ACC112 (cell line): ENCODE measurements at regions not wholly inside any gene's neighbourhood (a gene's known extent, or its start where the extent isn't known, plus 50 kb on each side); places are given as distances from the start of the nearest gene placed in this dataset.

Experiments
- H2AFZ ChIP-seq: fragments of 200-600 bp; sonication (generic); one replicate; pipeline ENCODE4 v1.6.0; 2017; ENCODE audit warnings: antibody characterized with exemption, low read length; ENCODE audit not compliant: unreplicated experiment
- H3K27ac ChIP-seq: fragments of 200-600 bp; sonication (generic); 2 replicates; pipeline ENCODE4 v1.5.1; 2014; ENCODE audit warnings: low read depth, mild to moderate bottlenecking, antibody characterized with exemption, low read length, moderate library complexity
- H3K27me3 ChIP-seq: fragments of 200-600 bp; sonication (generic); 2 replicates; pipeline ENCODE4 v1.6.1; 2014; ENCODE audit warnings: mild to moderate bottlenecking, antibody characterized with exemption, low read length, moderate library complexity, mixed read lengths; ENCODE audit not compliant: insufficient read depth
- H3K36me3 ChIP-seq: fragments of 200-600 bp; sonication (generic); 2 replicates; pipeline ENCODE4 v1.6.1; 2016; ENCODE audit warnings: mild to moderate bottlenecking, antibody characterized with exemption, low read length, moderate library complexity, mixed read lengths; ENCODE audit not compliant: insufficient read depth
- H3K4me1 ChIP-seq: fragments of 200-600 bp; sonication (generic); one replicate; pipeline ENCODE4 v1.6.1; 2016; ENCODE audit warnings: low read length, mixed read lengths; ENCODE audit not compliant: insufficient read depth, unreplicated experiment, control insufficient read depth
- H3K4me3 ChIP-seq: fragments of 200-600 bp; sonication (generic); 2 replicates; pipeline ENCODE4 v1.5.1; 2014; ENCODE audit warnings: mild to moderate bottlenecking, low read depth, low read length
- H3K79me2 ChIP-seq: fragments of 200-600 bp; sonication (generic); one replicate; pipeline ENCODE4 v1.6.0; 2016; ENCODE audit warnings: low read length; ENCODE audit not compliant: control insufficient read depth, unreplicated experiment, insufficient read depth

GRCh38 chr4:24234288-24234848, 344.5 kb upstream of the PPARGC1A start:
- peaks cover 21% of the 10 kb centered on the region for H3K4me1 ChIP-seq
- no peak overlapping the region for H2AFZ ChIP-seq
- no peak overlapping the region for H3K4me3 ChIP-seq
- no peaks in the 10 kb centered on the region for H3K27me3 ChIP-seq
- no peaks in the 10 kb centered on the region for H3K79me2 ChIP-seq
- H3K36me3 ChIP-seq: no peaks in the 10 kb centered on the region
- H3K27ac ChIP-seq: no peak overlapping the region

DNA sequence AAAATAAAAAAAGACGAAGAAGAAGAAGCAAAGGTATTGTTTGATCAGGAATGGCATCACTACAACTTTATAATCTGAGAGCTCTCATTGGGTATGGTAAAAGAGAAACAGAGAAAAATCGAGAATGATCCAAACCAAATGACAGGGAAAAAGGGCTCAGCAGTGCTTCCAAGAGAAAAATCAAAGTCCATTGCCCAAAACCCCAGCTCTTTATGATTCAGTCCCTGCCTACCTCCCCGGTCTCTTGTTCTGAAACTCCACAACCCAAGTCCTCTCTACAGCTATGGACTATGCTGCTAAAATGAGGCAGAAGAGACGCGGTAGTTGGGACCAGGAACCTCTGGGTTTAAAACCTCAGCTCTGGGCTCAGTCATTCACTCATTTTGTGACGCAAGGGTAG, 341.1 kb upstream of the PPARGC1A start:
- Histone ChIP-seq H3K36me3 (no peaks in the 10 kb centered on the region), H3K27me3 (no peaks in the 10 kb centered on the region), H3K79me2 (no peaks in the 10 kb centered on the region), H3K4me1 (peaks cover 22% of the 10 kb centered on the region), H2AFZ (no peak overlapping the region), H3K27ac (no peak overlapping the region), H3K4me3 (no peak overlapping the region)

DNA sequence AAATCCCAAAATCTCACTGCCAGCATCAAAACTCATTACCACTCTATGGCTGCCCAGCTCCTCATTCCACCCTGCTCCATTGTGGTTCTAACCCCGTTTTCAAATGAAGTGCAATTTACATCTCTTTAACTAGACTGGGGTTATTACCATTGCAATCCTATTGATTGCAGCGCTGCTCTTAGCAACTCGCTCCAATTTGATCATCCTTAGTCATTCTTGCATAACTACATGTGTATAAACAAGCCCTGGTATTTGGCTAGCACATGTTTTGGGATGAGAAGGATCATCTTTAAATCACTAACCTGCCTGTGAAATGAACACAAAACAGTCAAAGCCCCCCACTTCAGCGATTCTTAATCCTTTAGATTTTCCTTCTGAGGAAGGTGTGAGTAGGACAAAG, 340.1 kb upstream of the PPARGC1A start:
- no peak overlapping the region for H3K4me3 ChIP-seq

GRCh38 chr4:24228692-24229091, 338.8 kb upstream of the PPARGC1A start:
- Histone ChIP-seq H3K79me2 (no peaks in the 10 kb centered on the region), H3K36me3 (no peaks in the 10 kb centered on the region), H3K4me1 (peaks cover 17% of the 10 kb centered on the region), H3K27ac (no peak overlapping the region), H3K27me3 (no peaks in the 10 kb centered on the region), H2AFZ (no peak overlapping the region), H3K4me3 (no peak overlapping the region)

More for the DNA sequence above, 340.1 kb upstream of the PPARGC1A start:
- Histone ChIP-seq H3K79me2 (no peaks in the 10 kb centered on the region), H3K4me1 (peaks cover 17% of the 10 kb centered on the region), H3K27me3 (no peaks in the 10 kb centered on the region), H3K27ac (peak overlapping the region; percentile 12; the same call in 1 of the 2 replicates), H3K36me3 (no peaks in the 10 kb centered on the region), H2AFZ (no peak overlapping the region)

DNA sequence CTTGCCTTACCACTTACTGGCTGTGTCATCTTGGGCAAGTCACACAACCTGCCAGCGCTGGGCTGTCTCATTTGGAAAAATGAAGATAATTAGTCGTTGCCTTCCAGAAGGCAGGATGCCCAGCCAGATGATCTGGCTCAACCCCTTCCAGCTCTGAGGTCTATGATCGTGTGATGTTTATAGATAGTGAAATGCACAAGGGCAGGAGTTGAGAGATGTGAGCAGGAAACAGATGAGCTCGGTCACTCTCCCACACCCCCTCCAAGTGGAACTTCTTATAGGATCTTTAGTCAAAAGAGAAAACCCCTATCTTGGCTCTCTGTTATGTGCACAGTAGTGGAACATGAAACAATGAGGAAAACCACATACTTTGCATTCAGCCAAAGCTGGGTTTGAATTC, 336.8 kb upstream of the PPARGC1A start:
- H3K36me3 ChIP-seq: no peaks in the 10 kb centered on the region
- peak overlapping the region; percentile 73 for H2AFZ ChIP-seq
- no peak overlapping the region for H3K27ac ChIP-seq
- H3K27me3 ChIP-seq: no peaks in the 10 kb centered on the region
- no peaks in the 10 kb centered on the region for H3K79me2 ChIP-seq
- peak overlapping the region; percentile 62 for H3K4me3 ChIP-seq
- peaks cover 17% of the 10 kb centered on the region for H3K4me1 ChIP-seq

DNA sequence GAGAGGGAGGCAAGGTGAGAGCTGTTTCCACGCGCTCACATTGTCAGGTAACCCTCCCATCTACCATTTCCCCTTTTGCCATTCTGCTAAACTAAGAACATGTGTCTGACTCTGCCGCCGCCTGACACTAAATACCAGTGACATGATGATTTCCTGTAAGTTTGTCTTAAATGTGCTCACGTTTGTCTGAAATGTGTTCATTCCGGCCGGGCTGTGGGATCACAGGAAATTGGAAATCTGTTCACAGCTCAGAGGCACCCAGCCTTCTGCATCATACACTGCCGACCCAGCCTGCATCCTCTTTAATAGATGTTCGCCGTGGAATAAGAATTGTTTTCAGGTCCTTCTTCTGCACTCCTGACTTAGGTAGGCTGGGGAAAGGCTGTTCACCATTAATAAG, 336.2 kb upstream of the PPARGC1A start:
- Histone ChIP-seq H2AFZ (peak overlapping the region; percentile 73), H3K4me1 (peaks cover 17% of the 10 kb centered on the region), H3K36me3 (no peaks in the 10 kb centered on the region), H3K4me3 (peak overlapping the region; percentile 62), H3K79me2 (no peaks in the 10 kb centered on the region), H3K27ac (no peak overlapping the region), H3K27me3 (no peaks in the 10 kb centered on the region)

DNA sequence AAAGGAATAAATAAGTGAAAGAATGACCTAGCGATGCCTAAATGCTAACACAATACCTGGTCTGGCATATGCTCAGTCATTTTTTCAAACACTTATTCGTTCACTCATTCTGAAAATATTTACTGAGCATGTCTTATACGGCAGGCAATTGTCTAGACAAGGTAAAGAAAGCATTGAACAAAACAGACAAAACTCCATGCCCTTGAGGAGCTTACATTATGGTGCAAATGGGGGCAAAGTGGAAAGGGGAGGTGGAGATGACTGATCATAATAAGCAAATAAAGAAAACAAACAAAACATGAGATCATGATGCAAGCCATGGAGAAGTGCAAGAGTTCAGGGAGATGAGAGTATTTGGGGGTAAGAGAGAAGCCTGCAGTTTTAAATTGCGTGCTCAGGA, 334.6 kb upstream of the PPARGC1A start:
- no peaks in the 10 kb centered on the region for H3K79me2 ChIP-seq
- no peaks in the 10 kb centered on the region for H3K36me3 ChIP-seq
- no peaks in the 10 kb centered on the region for H3K27me3 ChIP-seq
- H2AFZ ChIP-seq: no peak overlapping the region
- H3K27ac ChIP-seq: no peak overlapping the region
- H3K4me1 ChIP-seq: peaks cover 12% of the 10 kb centered on the region
- H3K4me3 ChIP-seq: no peak overlapping the region

- Histone ChIP-seq H3K79me2 (no peaks in the 10 kb centered on the region), H3K4me3 (no peak overlapping the region), H3K4me1 (no peaks in the 10 kb centered on the region), H3K27me3 (no peaks in the 10 kb centered on the region), H3K27ac (no peak overlapping the region), H2AFZ (no peak overlapping the region), H3K36me3 (no peaks in the 10 kb centered on the region)
Observed at GRCh38 chr4:24219209-24219608, 329.4 kb upstream of the PPARGC1A start.

- no peaks in the 10 kb centered on the region for H3K79me2 ChIP-seq
- no peaks in the 10 kb centered on the region for H3K36me3 ChIP-seq
- no peak overlapping the region for H3K4me3 ChIP-seq
- H3K4me1 ChIP-seq: no peaks in the 10 kb centered on the region
- H2AFZ ChIP-seq: no peak overlapping the region
- no peak overlapping the region for H3K27ac ChIP-seq
- no peaks in the 10 kb centered on the region for H3K27me3 ChIP-seq
Observed at GRCh38 chr4:24218566-24218965, 328.7 kb upstream of the PPARGC1A start.

- H2AFZ ChIP-seq: no peak overlapping the region
- no peak overlapping the region for H3K27ac ChIP-seq
- no peaks in the 10 kb centered on the region for H3K36me3 ChIP-seq
- H3K4me3 ChIP-seq: no peak overlapping the region
- H3K79me2 ChIP-seq: no peaks in the 10 kb centered on the region
- H3K4me1 ChIP-seq: peaks cover 21% of the 10 kb centered on the region
- no peaks in the 10 kb centered on the region for H3K27me3 ChIP-seq
Observed at GRCh38 chr4:24214796-24215195, 324.9 kb upstream of the PPARGC1A start.

- no peaks in the 10 kb centered on the region for H3K79me2 ChIP-seq
- no peaks in the 10 kb centered on the region for H3K27me3 ChIP-seq
- H3K4me1 ChIP-seq: peaks cover 29% of the 10 kb centered on the region
- no peak overlapping the region for H3K4me3 ChIP-seq
- no peaks in the 10 kb centered on the region for H3K36me3 ChIP-seq
- no peak overlapping the region for H3K27ac ChIP-seq
- no peak overlapping the region for H2AFZ ChIP-seq
Observed at GRCh38 chr4:24213961-24214360, 324.1 kb upstream of the PPARGC1A start.
